ENCODE measurements at regions not wholly inside any gene's neighbourhood (a gene's known extent, or its start where the extent isn't known, plus 50 kb on each side); places are given as distances from the start of the nearest gene placed in this dataset.

- H4K20me1 ChIP-seq (ENCODE audit: insufficient read depth) = no peaks in the 10 kb centered on the region
- H3K79me2 ChIP-seq (replicated peaks; ENCODE audit: insufficient read depth, low read length) = no peaks in the 10 kb centered on the region
- H2AFZ ChIP-seq (ENCODE audit: low read depth, low read length) = no peak overlapping the region
- H3K9ac ChIP-seq (ENCODE audit: low read length) = no peak overlapping the region
- H3K27me3 ChIP-seq (ENCODE audit: insufficient read depth, low read depth, low read length) = no peaks in the 10 kb centered on the region
- no peaks in the 10 kb centered on the region for H3K9me3 ChIP-seq (ENCODE audit: low read length)
- H3K27ac ChIP-seq (ENCODE audit: low read length) = no peak overlapping the region
- H3K36me3 ChIP-seq (ENCODE audit: insufficient read depth, low read length) = no peaks in the 10 kb centered on the region
- no peaks in the 10 kb centered on the region for H3F3A ChIP-seq (ENCODE audit: insufficient read depth, low read length, poor library complexity, severe bottlenecking)
- no peak overlapping the region for H3K4me2 ChIP-seq (ENCODE audit: low read length)
- no peaks in the 10 kb centered on the region for H3K9me2 ChIP-seq (ENCODE audit: insufficient read depth, low read length)
- no peak for TF ChIP-seq POLR2AphosphoS5 (IDR thresholded peaks at IDR 0.05)
- no peak for TF ChIP-seq RAD21 (conservative IDR thresholded peaks at IDR 0.05)
- no peak for TF ChIP-seq MXI1 (conservative IDR thresholded peaks at IDR 0.05; ENCODE audit: poor library complexity, severe bottlenecking)
- no peak for TF ChIP-seq REST (IDR thresholded peaks at IDR 0.05; ENCODE audit: borderline replicate concordance)
- no peak overlapping the region for H3K4me3 ChIP-seq (ENCODE audit: low read length)
Measured at GRCh38 chr15:88995449-88995848, 82.3 kb upstream of the MFGE8 start.

- Histone ChIP-seq H4K20me1 (ENCODE audit: insufficient read depth) (no peaks in the 10 kb centered on the region), H3K4me3 (ENCODE audit: low read length) (no peak overlapping the region), H3K4me2 (ENCODE audit: low read length) (no peak overlapping the region), H3K9ac (ENCODE audit: low read length) (no peak overlapping the region), H3F3A (ENCODE audit: insufficient read depth, low read length, poor library complexity, severe bottlenecking) (no peaks in the 10 kb centered on the region), H3K79me2 (replicated peaks; ENCODE audit: insufficient read depth, low read length) (no peaks in the 10 kb centered on the region), H3K36me3 (ENCODE audit: insufficient read depth, low read length) (no peaks in the 10 kb centered on the region), H2AFZ (ENCODE audit: low read depth, low read length) (no peak overlapping the region), H3K27me3 (ENCODE audit: insufficient read depth, low read depth, low read length) (no peaks in the 10 kb centered on the region), H3K9me3 (ENCODE audit: low read length) (no peaks in the 10 kb centered on the region), H3K27ac (ENCODE audit: low read length) (no peak overlapping the region), H3K9me2 (ENCODE audit: insufficient read depth, low read length) (no peaks in the 10 kb centered on the region)
- TF ChIP-seq RAD21 (conservative IDR thresholded peaks at IDR 0.05) (no peak), MXI1 (conservative IDR thresholded peaks at IDR 0.05; ENCODE audit: poor library complexity, severe bottlenecking) (no peak), EZH2 (IDR thresholded peaks at IDR 0.05; ENCODE audit: borderline replicate concordance, insufficient read depth, low read length, poor library complexity, severe bottlenecking) (no peak), POLR2AphosphoS5 (IDR thresholded peaks at IDR 0.05) (no peak)
Measured at GRCh38 chr15:88997531-88997930, 84.4 kb upstream of the MFGE8 start.

GRCh38 chr15:88998980-88999713, 86.0 kb upstream of the MFGE8 start:
- no peak overlapping the region for H3K4me2 ChIP-seq (ENCODE audit: low read length)
- no peak overlapping the region for H3K4me3 ChIP-seq (ENCODE audit: low read length)
- H3K9me3 ChIP-seq (ENCODE audit: low read length) = no peaks in the 10 kb centered on the region
- H3K36me3 ChIP-seq (ENCODE audit: insufficient read depth, low read length) = no peaks in the 10 kb centered on the region
- no peaks in the 10 kb centered on the region for H4K20me1 ChIP-seq (ENCODE audit: insufficient read depth)
- TF ChIP-seq SMC3 (conservative IDR thresholded peaks at IDR 0.05; ENCODE audit: poor library complexity) (no peak), CTCF (IDR thresholded peaks at IDR 0.05; ENCODE audit: poor library complexity, severe bottlenecking) (no peak), MXI1 (conservative IDR thresholded peaks at IDR 0.05; ENCODE audit: poor library complexity, severe bottlenecking) (no peak), TAF1 (IDR thresholded peaks at IDR 0.05; ENCODE audit: low read depth) (no peak), EZH2 (IDR thresholded peaks at IDR 0.05; ENCODE audit: borderline replicate concordance, insufficient read depth, low read length, poor library complexity, severe bottlenecking) (no peak), EP300 (conservative IDR thresholded peaks at IDR 0.05; ENCODE audit: poor library complexity, severe bottlenecking) (no peak), POLR2AphosphoS5 (IDR thresholded peaks at IDR 0.05) (no peak), REST (IDR thresholded peaks at IDR 0.05; ENCODE audit: borderline replicate concordance) (no peak), RAD21 (conservative IDR thresholded peaks at IDR 0.05) (no peak)
- H3F3A ChIP-seq (ENCODE audit: insufficient read depth, low read length, poor library complexity, severe bottlenecking) = no peaks in the 10 kb centered on the region
- no peak overlapping the region for H3K9ac ChIP-seq (ENCODE audit: low read length)
- H3K27me3 ChIP-seq (ENCODE audit: insufficient read depth, low read depth, low read length) = no peaks in the 10 kb centered on the region
- no peak overlapping the region for H3K27ac ChIP-seq (ENCODE audit: low read length)
- no peaks in the 10 kb centered on the region for H3K79me2 ChIP-seq (replicated peaks; ENCODE audit: insufficient read depth, low read length)
- no peak overlapping the region for H2AFZ ChIP-seq (ENCODE audit: low read depth, low read length)
- H3K9me2 ChIP-seq (ENCODE audit: insufficient read depth, low read length) = no peaks in the 10 kb centered on the region
